NCI-H748 (cell line): ENCODE measurements at regions not wholly inside any gene's neighbourhood (a gene's known extent, or its start where the extent isn't known, plus 50 kb on each side); places are given as distances from the start of the nearest gene placed in this dataset.
A peak's percentile ranks its signal among the peaks of the same experiment; 100 is the strongest.
"Not testable (repeated sequence)": the region's sequence is repeated elsewhere in the genome, so short reads cannot be mapped to it uniquely, and the experiment has no call there.

Experiments used
- DNase-seq: peaks from one replicate; lab custom pipeline; 2025; ENCODE audit not compliant: unreplicated experiment; lab: John Stamatoyannopoulos, UW

DNA sequence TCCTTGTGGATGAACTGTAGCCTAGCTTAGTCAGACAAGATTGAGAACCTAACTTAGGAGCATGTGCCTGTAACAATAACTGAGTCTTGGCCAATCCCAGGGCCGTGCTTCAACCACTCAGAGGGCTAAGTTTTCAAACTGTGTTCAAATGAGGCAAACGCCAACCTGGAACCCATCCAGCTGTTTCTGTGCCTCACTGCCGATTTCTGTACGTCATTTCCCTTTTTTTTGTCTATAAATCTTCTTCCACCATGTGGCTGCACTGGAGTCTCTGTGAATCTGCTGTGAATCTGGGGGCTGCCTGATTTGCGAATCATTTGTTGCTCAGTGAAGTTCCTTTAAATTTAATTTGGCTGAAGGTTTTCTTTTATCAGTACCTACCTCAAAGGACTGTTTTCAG lies 115.0 kb upstream of the CHD6 start:
- DNase-seq: no peak

DNA sequence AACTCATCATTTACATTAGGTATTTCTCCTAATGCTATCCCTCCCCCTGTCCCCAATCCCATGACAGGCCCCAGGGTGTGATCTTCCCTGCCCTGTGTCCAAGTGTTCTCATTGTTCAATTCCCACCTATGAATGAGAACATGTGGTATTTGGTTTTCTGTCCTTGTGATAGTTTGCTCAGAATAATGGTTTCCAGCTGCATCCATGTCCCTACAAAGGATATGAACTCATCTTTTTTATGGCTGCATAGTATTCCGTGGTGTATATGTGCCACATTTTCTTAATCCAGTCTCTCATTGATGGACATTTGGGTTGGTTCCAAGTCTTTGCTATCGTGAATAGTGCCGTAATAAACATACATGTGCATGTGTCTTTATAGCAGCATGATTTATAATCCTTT lies 113.0 kb upstream of the CHD6 start:
- not testable (repeated sequence) for DNase-seq

DNA sequence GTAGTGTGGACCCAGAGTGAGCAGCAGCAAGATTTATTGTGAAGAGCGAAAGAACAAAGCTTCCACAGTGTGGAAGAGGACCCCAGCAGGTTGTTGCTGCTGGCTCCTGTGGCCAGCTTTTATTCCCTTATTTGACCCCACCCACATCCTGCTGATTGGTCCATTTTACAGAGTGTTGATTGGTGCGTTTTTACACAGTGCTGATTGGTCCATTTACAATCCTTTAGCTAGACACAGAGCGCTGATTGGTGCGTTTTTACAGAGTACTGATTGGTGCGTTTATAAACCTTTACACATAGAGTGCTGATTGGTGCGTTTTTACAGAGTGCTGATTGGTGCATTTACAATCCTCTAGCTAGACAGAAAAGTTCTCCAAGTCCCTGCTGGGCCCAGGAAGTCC lies 109.5 kb upstream of the CHD6 start:
- DNase-seq: not testable (repeated sequence)

DNA sequence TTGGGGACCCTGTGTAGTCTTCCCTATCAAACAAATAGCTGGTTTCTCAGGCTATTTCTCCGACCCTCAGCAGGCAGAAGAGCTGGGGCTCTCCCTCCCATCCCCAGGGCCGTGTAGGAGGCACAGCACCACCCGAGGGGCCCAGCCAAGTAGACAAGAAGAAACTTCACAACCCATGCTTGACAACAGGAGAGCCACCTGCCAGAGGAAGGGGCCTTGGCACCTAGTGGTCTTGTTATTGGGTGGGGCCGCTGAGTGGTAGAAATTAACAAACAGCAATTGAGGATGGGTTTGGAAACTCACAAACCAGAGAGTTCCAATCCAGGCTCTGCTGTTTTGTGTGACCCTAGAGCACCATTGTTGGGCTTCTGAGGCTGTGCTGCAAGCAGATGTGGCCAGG lies 108.5 kb upstream of the CHD6 start:
- DNase-seq: no peak

DNA sequence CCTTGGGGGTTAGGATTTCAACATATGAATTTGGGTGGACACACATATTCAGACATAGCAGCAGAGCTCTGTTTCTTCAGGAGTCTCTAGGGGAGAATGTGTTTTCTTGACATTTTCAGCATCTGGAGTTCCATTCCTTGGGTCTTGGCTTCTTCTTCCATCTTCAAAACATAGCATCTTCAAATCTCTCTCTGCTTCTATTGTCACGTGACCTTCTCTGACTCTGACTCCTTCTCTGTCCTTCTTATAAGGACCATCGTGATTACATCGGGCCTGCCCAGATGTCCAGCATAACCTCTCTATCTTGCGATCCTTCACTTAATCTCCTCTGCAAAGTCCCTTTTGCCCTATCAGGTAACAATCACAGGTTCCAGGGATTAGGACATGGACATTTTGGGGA lies 101.0 kb upstream of the CHD6 start:
- DNase-seq: no peak

DNA sequence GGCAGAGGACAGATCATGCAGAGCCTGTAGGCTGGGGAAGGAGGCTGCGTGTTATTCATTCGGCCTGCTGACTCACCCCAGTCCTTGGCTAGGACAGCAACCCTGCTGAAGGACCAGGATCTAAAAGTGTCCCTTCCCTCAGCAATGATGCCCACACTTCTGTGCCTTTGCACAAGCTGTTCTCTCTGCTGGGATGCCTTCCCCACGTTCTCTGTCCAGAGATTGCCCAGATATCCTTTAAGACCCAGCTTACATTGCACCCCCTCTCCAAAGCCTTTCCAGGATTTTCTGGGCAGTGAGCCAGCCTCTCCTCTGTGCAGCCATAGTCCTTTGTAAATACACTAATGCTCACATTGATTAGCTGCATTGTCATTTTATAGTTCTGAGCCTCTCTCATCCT lies 99.3 kb upstream of the CHD6 start:
- DNase-seq: peak; percentile 97

DNA sequence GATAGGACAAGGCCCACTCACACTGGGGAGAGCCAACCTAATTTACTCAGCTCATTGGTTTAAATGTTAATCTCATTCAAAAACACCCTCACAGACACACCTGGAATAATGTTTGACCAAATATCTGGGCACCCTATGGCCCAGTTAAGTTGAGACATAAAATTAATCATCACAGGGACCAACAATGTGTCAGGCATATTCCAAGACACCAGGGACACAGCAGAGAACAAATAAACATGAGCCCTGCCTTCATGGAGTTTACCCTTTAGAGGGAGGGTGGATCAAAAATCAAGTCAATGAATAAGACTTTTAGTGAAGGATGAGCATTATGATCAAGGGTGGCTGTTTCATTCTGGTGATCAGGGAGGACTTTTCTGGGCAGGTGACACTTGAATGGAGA lies 98.7 kb upstream of the CHD6 start:
- no peak for DNase-seq

DNA sequence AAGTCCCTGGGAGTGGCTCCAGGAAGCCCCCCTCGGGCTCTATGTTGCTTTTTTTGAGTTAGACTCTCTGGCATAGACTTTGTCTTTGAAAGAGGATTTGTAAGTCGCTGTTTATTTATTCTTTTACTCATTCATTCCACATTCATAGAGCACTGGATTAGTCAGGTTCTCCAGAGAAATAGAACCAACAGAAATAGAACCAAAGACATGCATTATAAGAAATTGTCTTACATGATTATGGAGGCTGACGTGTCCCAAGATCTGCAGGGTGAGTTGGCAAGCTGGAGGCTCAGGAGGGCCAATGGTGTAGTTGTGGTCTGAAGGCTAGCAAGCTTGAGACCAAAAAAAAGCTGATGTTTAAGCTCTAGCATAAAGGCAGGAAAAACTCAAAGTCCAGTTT lies 98.3 kb upstream of the CHD6 start:
- DNase-seq: no peak

DNA sequence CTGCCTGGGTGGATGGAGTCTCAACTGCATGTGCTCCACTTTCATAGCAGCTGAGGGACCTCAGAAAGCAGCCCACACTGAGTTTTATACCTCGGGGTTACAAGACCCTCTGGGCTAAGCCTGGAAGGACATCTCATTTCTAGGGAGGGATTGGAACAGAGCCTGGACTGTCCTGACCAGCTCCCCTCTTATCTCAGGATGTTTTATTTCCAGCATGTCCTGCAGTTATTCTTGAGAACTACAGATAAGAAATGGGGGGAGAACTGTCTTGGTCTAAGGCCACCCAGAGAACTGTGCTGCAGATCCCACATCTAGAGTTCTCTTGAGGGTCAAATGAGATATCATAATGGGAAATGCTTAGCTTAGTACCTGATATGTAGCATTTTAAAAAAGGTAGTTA lies 97.3 kb upstream of the CHD6 start:
- no peak for DNase-seq

DNA sequence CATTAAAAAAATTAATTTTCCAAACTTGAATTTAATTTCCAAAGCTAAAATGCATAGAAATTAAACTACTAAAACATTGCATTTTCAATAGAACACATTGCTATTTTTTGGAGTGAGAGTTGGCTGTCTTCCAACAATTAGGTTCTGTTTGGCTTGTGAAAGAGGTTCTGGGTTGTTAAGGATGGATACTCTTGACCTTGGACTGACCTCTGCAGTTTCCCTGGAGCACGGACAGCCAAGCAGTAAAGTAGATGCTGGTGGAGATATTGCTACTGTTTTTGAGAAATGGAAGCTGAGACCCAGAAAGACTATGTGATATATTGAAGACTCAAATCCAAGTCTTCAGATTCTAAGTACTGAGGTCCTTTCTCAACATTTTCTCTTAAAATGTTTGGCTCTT lies 95.9 kb upstream of the CHD6 start:
- DNase-seq: peak; percentile 33

DNA sequence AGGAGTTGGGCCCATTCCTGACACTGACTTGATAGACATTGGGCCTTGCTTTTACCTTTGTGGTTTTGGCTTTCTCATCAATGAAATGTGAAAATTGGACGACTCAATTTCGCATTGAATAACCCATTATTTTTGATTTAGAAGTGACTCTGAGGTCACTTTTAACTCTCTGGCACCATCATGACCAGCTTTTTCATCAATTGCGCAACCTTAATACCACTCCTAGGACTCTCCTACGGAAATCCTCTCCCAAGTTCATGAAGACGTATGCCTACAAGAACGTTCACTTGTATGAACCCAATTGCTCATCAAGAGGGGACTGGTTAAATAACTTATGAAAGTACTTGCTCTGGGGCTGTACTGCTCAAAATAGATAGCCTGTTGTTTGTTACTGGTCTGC lies 86.7 kb upstream of the CHD6 start:
- no peak for DNase-seq

DNA sequence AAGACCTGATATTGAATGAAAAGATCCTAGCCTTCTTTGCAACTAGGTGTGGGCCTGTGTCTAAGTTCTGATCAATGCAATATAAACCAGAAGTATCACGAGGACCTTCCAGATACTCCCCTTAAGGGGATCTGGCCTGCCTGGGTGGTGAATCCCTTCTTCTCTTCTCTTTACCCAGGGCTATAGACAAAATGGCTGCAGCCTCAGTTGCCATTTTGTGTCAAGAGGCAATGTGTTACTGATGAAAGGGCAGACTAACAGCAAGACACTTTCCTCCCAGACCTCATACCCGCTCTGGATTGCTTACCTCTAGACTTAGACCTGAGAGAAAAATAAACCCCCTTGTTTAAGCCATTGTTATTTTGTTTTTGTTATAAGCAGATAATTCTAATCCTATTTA lies 84.5 kb upstream of the CHD6 start:
- no peak for DNase-seq

DNA sequence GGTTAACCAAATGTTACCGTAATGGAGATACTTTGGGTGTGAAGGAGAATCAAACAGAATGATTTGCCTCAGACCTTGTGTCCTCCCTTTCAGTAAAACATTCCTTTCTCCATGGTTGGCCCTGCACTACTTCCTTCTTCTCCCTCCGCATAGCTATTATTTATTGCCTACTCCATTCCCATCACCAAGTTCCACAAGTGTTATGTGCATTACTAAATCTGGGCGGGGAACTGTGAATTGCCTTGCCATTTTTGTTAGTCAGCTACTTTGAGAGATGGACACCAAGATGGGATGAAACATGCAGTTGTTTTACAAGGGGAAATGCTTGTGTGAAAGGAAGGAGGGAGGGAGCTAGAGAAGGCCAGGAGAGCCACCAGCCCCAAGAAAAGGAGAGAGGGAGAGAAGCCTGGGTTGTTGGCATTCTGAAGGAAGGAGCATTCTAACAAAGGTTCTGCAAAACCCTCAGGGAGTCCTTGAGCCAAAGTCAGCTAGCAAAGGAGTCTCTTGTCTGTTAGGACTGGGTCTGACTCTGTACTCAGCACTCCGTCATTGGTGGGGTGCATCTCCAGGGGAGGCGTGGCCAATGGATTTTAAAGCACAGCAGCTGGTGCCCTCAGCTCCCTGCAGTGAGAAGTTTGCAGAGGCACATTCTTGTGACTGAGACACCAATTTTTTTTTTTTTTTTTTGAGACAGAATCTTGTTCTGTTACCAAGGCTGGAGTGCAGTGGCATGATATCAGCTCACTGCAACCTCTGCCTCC lies 83.6 kb upstream of the CHD6 start:
- DNase-seq: no peak

DNA sequence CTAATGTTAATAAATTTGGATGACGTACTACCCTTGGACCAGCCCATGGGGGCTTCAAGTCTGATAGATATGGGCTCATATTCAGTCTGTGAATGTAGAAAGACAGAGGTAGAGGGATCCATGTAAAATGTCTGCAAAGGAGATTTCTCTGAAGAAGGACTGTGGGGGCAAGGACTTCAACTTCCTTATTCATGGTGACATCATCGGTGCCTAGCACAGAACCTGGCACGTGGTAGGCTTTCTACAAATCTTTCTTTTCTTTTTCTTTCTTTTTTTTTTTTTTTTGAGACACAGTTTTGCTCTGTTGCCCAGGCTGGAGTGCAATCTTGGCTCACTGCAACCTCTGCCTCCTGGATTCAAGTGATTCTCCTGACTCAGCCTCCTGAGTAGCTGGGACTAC lies 81.5 kb upstream of the CHD6 start:
- not testable (repeated sequence) for DNase-seq

DNA sequence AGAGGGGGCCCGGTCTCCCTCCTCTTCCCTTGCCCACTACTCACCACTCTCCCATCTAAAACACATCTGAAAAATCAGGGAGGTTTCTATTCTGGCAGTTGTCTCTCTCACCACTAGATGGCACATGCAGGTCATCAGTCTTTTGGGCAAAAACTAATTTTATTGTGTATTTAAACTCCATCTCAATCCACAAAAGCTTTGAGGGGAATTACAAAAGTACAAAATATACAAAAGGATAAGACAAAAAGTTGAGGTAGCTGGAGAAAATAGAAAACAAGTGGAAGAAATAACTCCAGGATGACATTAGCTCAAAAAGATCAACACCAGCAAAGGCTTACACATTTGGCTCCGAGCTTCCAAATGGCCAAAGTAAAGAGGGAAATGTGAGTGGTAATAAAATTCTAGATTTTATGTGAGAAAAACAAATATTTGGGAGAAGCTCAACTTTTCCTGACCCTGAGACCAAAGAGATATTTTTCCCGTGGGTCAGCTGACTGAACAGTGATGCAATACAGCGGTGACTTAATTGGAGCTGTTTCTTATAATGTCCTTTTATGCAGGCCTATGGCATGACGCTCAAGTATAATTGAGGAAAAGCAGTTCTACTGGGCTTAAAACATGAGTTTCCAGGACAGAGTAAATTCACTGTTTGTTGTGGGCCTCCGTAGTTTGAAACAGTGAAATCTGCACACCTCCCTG lies 79.8 kb upstream of the CHD6 start:
- DNase-seq: peak; percentile 78

DNA sequence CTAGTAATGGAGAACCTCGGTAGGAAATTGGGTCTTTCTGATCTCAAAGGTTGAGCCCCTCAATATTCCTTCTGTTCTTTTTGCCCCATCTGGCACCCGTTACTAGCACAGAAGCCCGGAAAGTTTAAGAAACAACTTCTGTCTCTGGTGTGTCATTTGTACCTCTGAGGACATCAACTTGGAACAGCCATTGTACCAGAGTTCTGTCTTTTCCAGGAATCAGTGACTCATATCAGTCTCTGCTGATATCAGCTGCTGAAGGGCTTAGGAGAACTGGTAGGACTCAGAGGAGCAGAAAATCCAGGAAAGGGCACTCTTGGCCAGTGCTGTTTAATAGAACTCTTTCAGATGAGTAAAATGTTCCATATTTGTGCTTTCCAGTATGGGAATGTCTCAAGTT lies 78.3 kb upstream of the CHD6 start:
- no peak for DNase-seq

DNA sequence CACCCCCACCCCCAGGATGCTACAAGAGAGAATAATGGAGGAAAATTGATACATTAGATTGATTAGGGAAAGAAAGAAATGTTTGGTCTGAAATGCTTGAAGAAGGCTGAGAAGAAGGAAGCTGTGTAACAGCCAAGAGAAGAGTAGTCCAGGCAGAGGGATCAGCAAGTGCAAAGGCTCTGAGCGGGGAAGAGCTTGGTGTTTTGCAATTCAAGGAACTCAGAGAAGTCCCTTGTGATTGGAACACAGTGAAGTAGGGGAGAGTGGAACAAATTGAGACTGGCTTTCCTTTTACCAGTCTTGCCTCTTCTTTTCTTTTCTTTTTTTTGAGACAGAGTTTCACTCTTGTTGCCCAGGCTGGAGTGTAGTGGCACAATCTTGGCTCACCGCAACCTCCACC lies 76.6 kb upstream of the CHD6 start:
- no peak for DNase-seq

DNA sequence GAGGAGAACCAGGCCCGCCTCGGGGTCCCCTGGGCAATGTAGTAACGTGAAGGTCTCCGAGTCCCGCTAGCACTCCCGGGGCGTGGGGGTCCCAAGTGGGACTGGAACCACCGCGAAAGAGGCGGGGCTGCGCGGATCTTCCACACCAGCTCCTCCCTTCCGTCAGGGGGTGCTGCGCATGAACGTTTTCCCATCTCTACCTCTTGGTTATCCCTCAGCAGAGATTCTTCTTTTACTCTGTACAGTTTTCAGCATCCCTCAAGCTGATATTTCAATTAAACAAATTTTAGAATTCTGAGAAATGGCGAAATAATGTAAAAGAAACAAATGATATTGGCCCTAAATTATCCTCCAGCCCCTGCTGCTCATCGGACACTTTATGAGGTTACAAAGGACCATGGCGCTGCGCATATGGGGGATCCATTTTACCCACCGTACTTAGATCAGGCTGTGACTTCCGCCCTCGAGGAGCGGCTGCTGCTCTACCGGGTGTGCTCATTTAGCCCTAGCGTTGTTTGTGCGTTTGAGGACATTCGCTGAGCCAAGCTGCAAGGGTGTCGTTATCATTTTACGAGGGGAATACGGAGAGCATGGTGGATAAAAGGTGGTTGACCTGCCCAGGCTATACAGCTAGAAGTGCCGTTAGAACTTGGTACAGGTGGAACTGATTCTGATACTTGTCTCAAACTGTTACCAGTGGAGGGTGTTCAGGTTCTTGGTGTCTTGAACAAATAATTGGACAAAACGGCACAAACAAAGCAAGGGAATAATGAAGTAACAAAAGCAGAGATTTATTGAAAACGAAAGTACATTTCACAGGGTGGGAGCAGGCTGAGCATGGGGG lies 75.2 kb upstream of the CHD6 start:
- DNase-seq: peak; percentile 92

DNA sequence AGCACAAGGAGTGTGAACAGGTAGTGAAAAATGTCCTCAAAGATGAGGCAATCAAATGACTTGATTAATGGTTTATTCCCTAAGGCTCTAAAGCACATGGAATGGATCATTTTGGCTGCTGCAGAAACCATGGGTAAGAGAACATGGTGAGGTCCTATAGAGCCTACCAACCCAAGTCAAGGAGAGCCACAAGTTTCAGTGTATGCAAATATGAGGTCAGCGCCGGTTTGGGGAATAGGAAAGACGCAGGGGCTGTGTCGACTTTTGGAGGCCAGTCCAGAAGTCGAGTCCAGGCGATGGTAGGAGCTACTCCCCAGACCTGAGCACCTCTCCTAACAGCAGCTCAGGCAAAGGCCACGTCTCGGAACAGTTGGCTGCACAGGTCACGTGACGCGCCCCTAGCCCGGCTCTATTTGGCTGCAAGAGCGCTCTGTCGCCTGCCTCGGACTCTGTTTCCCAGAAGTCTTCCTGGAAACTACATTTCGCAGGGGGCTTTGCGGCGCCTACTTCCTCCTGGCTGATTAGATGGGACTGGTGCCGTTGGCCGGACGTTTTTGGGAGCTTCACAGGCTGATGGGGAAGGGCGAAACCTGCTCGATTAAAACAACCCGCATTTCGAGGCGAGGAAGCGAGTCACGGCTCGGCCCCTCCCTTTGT lies 74.4 kb upstream of the CHD6 start:
- DNase-seq: peak; percentile 56

DNA sequence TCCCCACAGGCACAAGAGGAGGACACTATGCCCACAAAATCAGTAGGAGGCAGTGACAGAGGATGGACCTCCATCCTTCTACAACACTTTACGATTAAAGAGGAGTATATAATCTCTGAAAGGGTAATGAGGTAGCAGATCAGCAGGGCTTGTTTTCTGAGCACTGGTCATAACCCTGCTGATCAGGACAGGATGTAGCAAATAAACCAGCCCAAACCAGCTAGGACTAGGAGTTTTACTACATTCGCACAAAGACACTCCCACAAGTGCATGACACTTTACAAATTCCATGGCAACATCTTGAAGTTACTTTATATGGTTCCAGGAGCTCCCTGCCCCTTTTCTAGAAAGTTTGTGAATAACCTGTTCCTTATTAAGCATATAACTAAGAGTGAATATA lies 73.3 kb upstream of the CHD6 start:
- DNase-seq: no peak

DNA sequence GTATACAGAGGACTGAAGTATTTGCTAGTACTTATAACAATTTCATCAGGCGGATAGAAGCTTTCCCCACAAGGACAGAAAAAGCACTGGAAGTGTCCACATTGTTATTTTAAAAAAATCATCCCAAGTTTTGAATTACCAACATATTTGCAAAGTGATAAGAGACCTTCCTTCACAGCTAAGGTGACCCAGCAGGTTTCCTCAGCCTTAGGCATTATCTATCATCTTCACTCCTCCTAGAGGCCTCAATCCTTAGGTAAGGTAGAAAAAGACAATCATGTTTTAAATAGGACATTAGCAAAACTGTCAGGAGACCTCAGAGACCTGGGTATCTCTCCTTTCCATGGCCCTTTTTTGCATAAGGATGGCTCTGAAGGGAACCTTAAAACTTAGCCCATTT lies 72.5 kb upstream of the CHD6 start:
- no peak for DNase-seq
